ENCODE measurements at regions not wholly inside any gene's neighbourhood (a gene's known extent, or its start where the extent isn't known, plus 50 kb on each side); places are given as distances from the start of the nearest gene placed in this dataset.

- Histone ChIP-seq H3K9ac (ENCODE audit: control insufficient read depth, extremely low read depth, insufficient read depth, low read length) (no peak overlapping the region), H3K36me3 (ENCODE audit: control insufficient read depth in 2 of 2, extremely low read depth in 1 of 2, insufficient read depth in 2 of 2, low read length in 2 of 2) (no peaks in the 10 kb centered on the region), H3K4me2 (ENCODE audit: control insufficient read depth, extremely low read depth, insufficient read depth, low read depth, low read length) (no peak overlapping the region), H2AFZ (ENCODE audit: control insufficient read depth, low read length) (no peak overlapping the region), H3K27me3 (ENCODE audit: control insufficient read depth, extremely low read depth, insufficient read depth, low read length) (no peaks in the 10 kb centered on the region), H3K9me3 (ENCODE audit: control insufficient read depth, low read depth, low read length) (no peaks in the 10 kb centered on the region), H3K9me1 (ENCODE audit: control insufficient read depth, extremely low read depth, insufficient read depth, low read length) (no peaks in the 10 kb centered on the region), H3K4me1 (ENCODE audit: control insufficient read depth, extremely low read depth, insufficient read depth, low read length) (no peaks in the 10 kb centered on the region), H4K20me1 (ENCODE audit: control insufficient read depth, extremely low read depth, insufficient read depth, low read length) (no peaks in the 10 kb centered on the region), H3K79me2 (ENCODE audit: control insufficient read depth, insufficient read depth, low read length) (no peaks in the 10 kb centered on the region), H3K4me3 (ENCODE audit: control insufficient read depth in 2 of 3, extremely low read depth in 1 of 3, insufficient read depth in 2 of 3, low read depth in 1 of 3, low read length in 3 of 3) (no peak overlapping the region), H3K27ac (ENCODE audit: control insufficient read depth, insufficient read depth, low read length) (no peak overlapping the region)
- dilution Hi-C loops (cut with MboI; ENCODE audit: extremely low pct_ligation_motif_present, low sequenced_read_pairs): no loop called here
- FAIRE-seq: no peak
- TF ChIP-seq, protein P1, sequence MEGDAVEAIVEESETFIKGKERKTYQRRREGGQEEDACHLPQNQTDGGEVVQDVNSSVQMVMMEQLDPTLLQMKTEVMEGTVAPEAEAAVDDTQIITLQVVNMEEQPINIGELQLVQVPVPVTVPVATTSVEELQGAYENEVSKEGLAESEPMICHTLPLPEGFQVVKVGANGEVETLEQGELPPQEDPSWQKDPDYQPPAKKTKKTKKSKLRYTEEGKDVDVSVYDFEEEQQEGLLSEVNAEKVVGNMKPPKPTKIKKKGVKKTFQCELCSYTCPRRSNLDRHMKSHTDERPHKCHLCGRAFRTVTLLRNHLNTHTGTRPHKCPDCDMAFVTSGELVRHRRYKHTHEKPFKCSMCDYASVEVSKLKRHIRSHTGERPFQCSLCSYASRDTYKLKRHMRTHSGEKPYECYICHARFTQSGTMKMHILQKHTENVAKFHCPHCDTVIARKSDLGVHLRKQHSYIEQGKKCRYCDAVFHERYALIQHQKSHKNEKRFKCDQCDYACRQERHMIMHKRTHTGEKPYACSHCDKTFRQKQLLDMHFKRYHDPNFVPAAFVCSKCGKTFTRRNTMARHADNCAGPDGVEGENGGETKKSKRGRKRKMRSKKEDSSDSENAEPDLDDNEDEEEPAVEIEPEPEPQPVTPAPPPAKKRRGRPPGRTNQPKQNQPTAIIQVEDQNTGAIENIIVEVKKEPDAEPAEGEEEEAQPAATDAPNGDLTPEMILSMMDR (optimal IDR thresholded peaks at IDR 0.05 in 1 of 3, IDR thresholded peaks at IDR 0.05 in 1 of 3, conservative IDR thresholded peaks at IDR 0.05 in 1 of 3; ENCODE audit: extremely low read depth in 1 of 3, insufficient read depth in 2 of 3, low read length in 3 of 3): no peak
- TF ChIP-seq EZH2 (IDR thresholded peaks at IDR 0.05; ENCODE audit: low read length): no peak
- no peak for DNase-seq (ENCODE audit: low read depth, low spot score)
Measured at GRCh38 chr10:61211468-61211867, 241.7 kb downstream of the TMEM26 start.

- H3K4me3 ChIP-seq (ENCODE audit: control insufficient read depth in 2 of 3, extremely low read depth in 1 of 3, insufficient read depth in 2 of 3, low read depth in 1 of 3, low read length in 3 of 3): no peak overlapping the region
- no peak for TF ChIP-seq EZH2 (IDR thresholded peaks at IDR 0.05; ENCODE audit: low read length)
- TF ChIP-seq, protein P1 (optimal IDR thresholded peaks at IDR 0.05 in 1 of 3, IDR thresholded peaks at IDR 0.05 in 1 of 3, conservative IDR thresholded peaks at IDR 0.05 in 1 of 3; ENCODE audit: extremely low read depth in 1 of 3, insufficient read depth in 2 of 3, low read length in 3 of 3): no peak
- H3K79me2 ChIP-seq (ENCODE audit: control insufficient read depth, insufficient read depth, low read length): no peaks in the 10 kb centered on the region
- H3K9ac ChIP-seq (ENCODE audit: control insufficient read depth, extremely low read depth, insufficient read depth, low read length): no peak overlapping the region
- DNase-seq (ENCODE audit: low read depth, low spot score) (no peak), FAIRE-seq (no peak)
- no peak overlapping the region for H3K27ac ChIP-seq (ENCODE audit: control insufficient read depth, insufficient read depth, low read length)
- dilution Hi-C loops (cut with MboI; ENCODE audit: extremely low pct_ligation_motif_present, low sequenced_read_pairs): no loop called here
- no peaks in the 10 kb centered on the region for H4K20me1 ChIP-seq (ENCODE audit: control insufficient read depth, extremely low read depth, insufficient read depth, low read length)
- H3K9me3 ChIP-seq (ENCODE audit: control insufficient read depth, low read depth, low read length): no peaks in the 10 kb centered on the region
- H3K9me1 ChIP-seq (ENCODE audit: control insufficient read depth, extremely low read depth, insufficient read depth, low read length): no peaks in the 10 kb centered on the region
- H2AFZ ChIP-seq (ENCODE audit: control insufficient read depth, low read length): no peak overlapping the region
- H3K4me1 ChIP-seq (ENCODE audit: control insufficient read depth, extremely low read depth, insufficient read depth, low read length): no peaks in the 10 kb centered on the region
- no peaks in the 10 kb centered on the region for H3K27me3 ChIP-seq (ENCODE audit: control insufficient read depth, extremely low read depth, insufficient read depth, low read length)
- no peak overlapping the region for H3K4me2 ChIP-seq (ENCODE audit: control insufficient read depth, extremely low read depth, insufficient read depth, low read depth, low read length)
- no peaks in the 10 kb centered on the region for H3K36me3 ChIP-seq (ENCODE audit: control insufficient read depth in 2 of 2, extremely low read depth in 1 of 2, insufficient read depth in 2 of 2, low read length in 2 of 2)
Measured at GRCh38 chr10:61197057-61197456, 253.1 kb upstream of the RHOBTB1 start.

Data from keratinocyte (primary cell).